ENCODE measurements at regions not wholly inside any gene's neighbourhood (a gene's known extent, or its start where the extent isn't known, plus 50 kb on each side); places are given as distances from the start of the nearest gene placed in this dataset.

- peak; percentile 26 for TF ChIP-seq CTCF (conservative IDR thresholded peaks at IDR 0.05; ENCODE audit: low read depth, low read length)
- no peak overlapping the region for H3K4me3 ChIP-seq (ENCODE audit: low read depth, low read length)
- DNase-seq (ENCODE audit: low read depth) = no peak
Measured at GRCh38 chr3:23698652-23699313, 107.0 kb upstream of the UBE2E1 start.

GRCh38 chr3:23700616-23701015, 105.1 kb upstream of the UBE2E1 start:
- TF ChIP-seq CTCF (conservative IDR thresholded peaks at IDR 0.05; ENCODE audit: low read depth, low read length) = no peak
- no peak overlapping the region for H3K4me3 ChIP-seq (ENCODE audit: low read depth, low read length)
- DNase-seq (ENCODE audit: low read depth) = no peak

GRCh38 chr3:23701716-23702597, 103.8 kb upstream of the UBE2E1 start:
- no peak overlapping the region for H3K4me3 ChIP-seq (ENCODE audit: low read depth, low read length)
- no peak for DNase-seq (ENCODE audit: low read depth)
- TF ChIP-seq CTCF (conservative IDR thresholded peaks at IDR 0.05; ENCODE audit: low read depth, low read length) = no peak

- DNase-seq (ENCODE audit: low read depth) = no peak
Measured at GRCh38 chr3:23704298-23704697, 101.5 kb upstream of the UBE2E1 start.

GRCh38 chr3:23706111-23706510, 99.6 kb upstream of the UBE2E1 start:
- no peak for DNase-seq (ENCODE audit: low read depth)
- no peak for TF ChIP-seq CTCF (conservative IDR thresholded peaks at IDR 0.05; ENCODE audit: low read depth, low read length)
- no peak overlapping the region for H3K4me3 ChIP-seq (ENCODE audit: low read depth, low read length)

More at GRCh38 chr3:23704298-23704697, 101.5 kb upstream of the UBE2E1 start:
- TF ChIP-seq CTCF (conservative IDR thresholded peaks at IDR 0.05; ENCODE audit: low read depth, low read length) = no peak
- H3K4me3 ChIP-seq (ENCODE audit: low read depth, low read length) = no peak overlapping the region

- TF ChIP-seq CTCF (conservative IDR thresholded peaks at IDR 0.05; ENCODE audit: low read depth, low read length) = no peak
- no peak overlapping the region for H3K4me3 ChIP-seq (ENCODE audit: low read depth, low read length)
- DNase-seq (ENCODE audit: low read depth) = no peak
Measured at GRCh38 chr3:23709987-23710386, 95.8 kb upstream of the UBE2E1 start.

Data from epithelial cell of proximal tubule (primary cell).